ENCODE measurements at regions not wholly inside any gene's neighbourhood (a gene's known extent, or its start where the extent isn't known, plus 50 kb on each side); places are given as distances from the start of the nearest gene placed in this dataset.
"Not testable (repeated sequence)": the region's sequence is repeated elsewhere in the genome, so short reads cannot be mapped to it uniquely, and the experiment has no call there.

- not testable (repeated sequence) for DNase-seq
Observed at GRCh38 chr9:62798884-62799850, 1609.3 kb downstream of the SPATA31A7 start.

DNA sequence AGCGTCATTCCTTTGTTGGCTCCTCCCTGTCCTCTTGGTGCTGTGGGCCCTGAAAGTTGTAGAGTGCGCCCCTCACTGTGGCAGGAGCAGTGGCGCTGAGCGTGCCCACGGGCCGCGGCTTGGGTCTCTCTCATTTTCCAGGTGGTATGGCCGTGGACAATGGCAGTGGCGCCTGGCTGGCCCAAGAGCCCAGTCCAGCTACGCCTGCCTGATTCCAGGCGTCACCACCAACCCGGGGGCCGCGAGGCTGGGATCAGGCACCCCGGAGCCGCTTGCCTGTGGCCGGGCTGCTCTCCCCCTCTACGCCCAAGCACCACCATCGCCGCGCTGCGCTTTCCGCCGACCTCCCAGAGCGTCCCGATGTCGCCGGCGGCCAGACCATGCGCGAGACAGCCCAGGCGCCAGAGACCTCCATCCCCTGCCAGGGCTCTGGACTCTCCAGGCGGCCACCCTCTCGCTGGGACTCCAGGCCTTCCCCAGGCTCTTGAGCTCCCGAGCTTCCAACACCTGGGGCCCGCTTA is 1610.1 kb downstream of the SPATA31A7 start:
- not testable (repeated sequence) for DNase-seq

- not testable (repeated sequence) for DNase-seq
Observed at GRCh38 chr9:62800451-62801371, 1610.9 kb downstream of the SPATA31A7 start.

- DNase-seq = not testable (repeated sequence)
Observed at GRCh38 chr9:62801372-62801811, 1611.6 kb downstream of the SPATA31A7 start.

- DNase-seq = not testable (repeated sequence)
Observed at GRCh38 chr9:62801961-62802718, 1612.3 kb downstream of the SPATA31A7 start.

DNA sequence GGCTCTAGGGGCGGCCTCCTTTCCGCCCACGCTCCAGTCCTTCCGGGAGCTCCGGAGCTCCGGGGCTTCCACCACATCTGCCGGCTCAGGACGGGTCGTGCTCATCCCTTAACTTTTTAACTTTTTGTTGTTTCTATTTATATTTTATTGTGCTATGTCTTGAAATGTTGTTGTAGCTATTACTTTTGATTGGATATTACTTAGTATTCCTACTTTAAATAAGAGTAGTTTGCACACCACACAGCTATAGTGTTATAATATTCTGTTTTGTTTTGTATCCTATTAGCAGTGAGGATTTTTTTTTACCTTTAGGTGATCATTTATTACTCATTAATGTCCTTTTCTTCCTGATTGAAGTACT is 1612.9 kb downstream of the SPATA31A7 start:
- DNase-seq = not testable (repeated sequence)

DNA sequence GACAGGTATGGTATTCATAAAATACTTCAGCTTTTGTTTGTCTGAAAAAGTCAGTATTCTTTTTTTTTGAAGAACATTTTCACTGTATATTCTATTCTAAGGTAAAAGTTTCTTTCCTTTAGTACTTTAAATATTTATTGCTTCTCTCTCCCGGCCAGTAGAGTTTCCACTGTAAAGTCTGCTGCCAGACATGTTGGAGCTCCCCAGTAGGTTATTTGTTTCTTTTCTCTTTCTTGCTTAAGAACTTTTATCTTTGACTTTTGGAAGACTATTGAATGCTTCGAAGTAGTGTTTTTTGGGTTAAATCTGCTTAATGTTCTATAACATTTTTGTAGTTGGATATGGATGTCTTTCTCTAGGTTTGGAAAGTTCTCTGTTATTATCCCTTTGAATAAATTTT is 1613.3 kb downstream of the SPATA31A7 start:
- DNase-seq = not testable (repeated sequence)

DNA sequence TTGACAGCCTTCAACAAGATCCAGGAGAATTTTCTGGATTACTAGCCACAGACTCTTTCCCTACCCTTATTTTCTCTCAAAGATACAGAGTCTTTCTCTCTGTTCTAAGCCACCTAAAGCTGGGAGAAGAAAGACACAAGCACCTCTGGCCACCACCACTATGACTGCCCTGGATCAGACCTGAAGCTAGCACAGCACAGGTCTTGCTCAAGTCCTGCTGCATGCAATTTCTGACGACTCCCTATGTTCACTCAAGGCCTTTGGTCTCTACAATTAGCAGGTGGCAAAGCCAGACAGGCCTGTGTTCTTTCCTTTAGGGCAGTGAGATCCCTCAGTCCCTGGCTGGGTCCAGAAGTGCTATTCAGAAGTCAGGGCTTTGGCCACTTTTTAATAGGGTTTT is 1614.5 kb downstream of the SPATA31A7 start:
- not testable (repeated sequence) for DNase-seq

DNA sequence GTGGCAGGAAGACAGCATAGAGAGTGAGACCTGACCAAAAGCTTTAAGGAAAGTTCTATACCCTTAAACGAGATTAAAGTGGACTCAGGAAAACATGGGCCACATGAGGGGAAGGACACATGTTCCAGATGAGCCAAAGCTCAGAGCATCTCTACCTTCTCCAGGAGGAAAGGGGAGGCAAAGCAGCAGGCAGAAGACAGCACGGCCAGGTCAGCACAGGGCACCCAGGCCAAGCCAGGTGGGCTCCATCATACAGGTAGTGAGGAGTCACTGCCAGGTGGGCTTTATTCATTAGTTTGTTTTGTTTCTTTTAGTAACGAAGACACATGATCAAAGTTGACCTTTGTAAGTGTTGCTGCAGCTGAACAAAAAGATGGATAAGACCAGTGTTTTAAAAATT is 1617.6 kb downstream of the SPATA31A7 start:
- DNase-seq = not testable (repeated sequence)

DNA sequence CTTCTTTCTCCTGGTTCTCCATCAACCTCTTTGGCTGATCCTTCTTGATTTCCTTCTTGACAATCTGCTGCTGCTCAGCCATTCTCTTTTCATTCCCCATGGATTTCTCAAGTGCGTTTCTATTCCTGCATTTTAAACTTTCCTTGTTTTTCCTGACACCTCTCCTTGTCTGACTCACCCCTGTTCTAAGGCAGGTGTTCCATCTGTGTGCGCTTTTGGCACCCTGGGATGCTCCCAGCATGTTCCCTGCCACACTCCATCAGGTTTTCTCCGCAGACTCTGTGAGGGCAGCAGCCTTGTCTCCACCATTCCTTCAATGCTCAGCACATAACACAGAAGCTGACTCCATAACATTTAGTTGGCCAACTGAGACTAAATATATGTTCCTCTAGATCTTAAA is 1618.2 kb downstream of the SPATA31A7 start:
- not testable (repeated sequence) for DNase-seq

DNA sequence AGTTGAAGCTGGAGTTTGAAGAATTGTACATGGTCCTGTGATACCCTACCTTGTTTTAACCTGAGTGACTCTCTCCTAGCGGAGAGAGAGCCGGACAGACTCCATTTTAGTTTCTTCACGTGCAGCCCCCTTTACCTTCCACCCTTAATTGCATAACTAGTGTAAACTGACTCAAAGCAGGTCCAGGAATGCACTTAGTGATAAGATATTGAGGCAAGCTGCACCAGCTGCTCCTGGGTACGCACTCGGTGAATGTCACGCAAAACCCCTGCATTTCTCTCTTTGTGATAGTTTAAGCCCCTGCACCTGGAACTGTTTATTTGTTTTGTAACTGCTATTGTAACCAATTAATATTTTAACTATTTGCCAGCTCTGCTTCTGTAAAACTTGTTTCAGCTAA is 1620.5 kb downstream of the SPATA31A7 start:
- not testable (repeated sequence) for DNase-seq

- DNase-seq = not testable (repeated sequence)
Observed at GRCh38 chr9:62810811-62811315, 1621.0 kb downstream of the SPATA31A7 start.

- not testable (repeated sequence) for DNase-seq
Observed at GRCh38 chr9:62815436-62815835, 1625.6 kb downstream of the SPATA31A7 start.

- DNase-seq = not testable (repeated sequence)
Observed at GRCh38 chr9:62816331-62816730, 1626.5 kb downstream of the SPATA31A7 start.

GRCh38 chr9:62817214-62817613 is 1627.4 kb downstream of the SPATA31A7 start:
- DNase-seq = not testable (repeated sequence)

DNA sequence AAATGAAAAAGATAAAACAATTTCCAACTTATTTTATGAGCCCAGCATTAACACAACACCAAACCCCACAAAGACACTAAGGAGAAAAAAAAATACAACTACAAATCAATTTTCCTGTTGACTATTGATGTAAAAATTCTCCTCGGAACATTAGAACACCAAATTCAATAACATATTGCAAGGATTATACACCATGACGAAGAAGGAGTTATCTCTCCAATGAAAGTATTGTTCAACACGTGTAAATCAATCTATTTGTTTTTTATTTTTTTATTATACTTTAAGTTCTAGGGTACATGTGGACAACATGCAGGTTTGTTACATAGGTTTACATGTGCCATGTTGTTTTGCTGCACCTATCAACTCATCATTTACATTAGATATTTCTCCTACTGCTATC is 1632.3 kb downstream of the SPATA31A7 start:
- not testable (repeated sequence) for DNase-seq

- DNase-seq = not testable (repeated sequence)
Observed at GRCh38 chr9:62827957-62828907, 1638.4 kb downstream of the SPATA31A7 start.

GRCh38 chr9:62830829-62831459 is 1641.1 kb downstream of the SPATA31A7 start:
- not testable (repeated sequence) for DNase-seq

- DNase-seq = not testable (repeated sequence)
Observed at GRCh38 chr9:62833323-62834200, 1643.7 kb downstream of the SPATA31A7 start.

Data from NCI-H226 (cell line).